BLaER1 treated with 17β-estradiol and CSF1 and Interleukin-3, amounts not matched to agents 10 nM and 100 nM (cell line): ENCODE measurements at regions not wholly inside any gene's neighbourhood (a gene's known extent, or its start where the extent isn't known, plus 50 kb on each side); places are given as distances from the start of the nearest gene placed in this dataset.
"Not testable (repeated sequence)": the region's sequence is repeated elsewhere in the genome, so short reads cannot be mapped to it uniquely, and the experiment has no call there.

Experiments
- H3K27ac ChIP-seq, 11 experiments: shearing (Covaris generic); formaldehyde crosslinking; 2 replicates each; pipeline ENCODE4 v1.8.1; 2022
- H3K27me3 ChIP-seq, 11 experiments: shearing (Covaris generic); formaldehyde crosslinking; 2 replicates each; pipeline ENCODE4 v1.8.1; 2022
- H3K36me3 ChIP-seq, 11 experiments: shearing (Covaris generic); formaldehyde crosslinking; 2 replicates each; pipeline ENCODE4 v1.8.1; 2022
- H3K4me1 ChIP-seq, 10 experiments: shearing (Covaris generic); formaldehyde crosslinking; 2 replicates each; pipeline ENCODE4 v1.8.1; 2022
- H3K4me2 ChIP-seq, 11 experiments: shearing (Covaris generic); formaldehyde crosslinking; 2 replicates each; pipeline ENCODE4 v1.8.1; 2022
- H3K4me3 ChIP-seq, 10 experiments: shearing (Covaris generic); formaldehyde crosslinking; 2 replicates each; pipeline ENCODE4 v1.8.1; 2022
- H3K9ac ChIP-seq, 11 experiments: shearing (Covaris generic); formaldehyde crosslinking; 2 replicates each; pipeline ENCODE4 v1.8.1; 2022
- H3K9me3 ChIP-seq, 11 experiments: shearing (Covaris generic); formaldehyde crosslinking; replicated peaks in 1 of 11; 2 replicates each; pipeline ENCODE4 v1.8.1; 2022
- H4K20me1 ChIP-seq, 11 experiments: shearing (Covaris generic); formaldehyde crosslinking; 2 replicates each; pipeline ENCODE4 v1.8.1; 2022
- Cebpa-rat ChIP-seq, 11 experiments: shearing (Covaris generic); IDR thresholded peaks; 2 replicates each; pipeline ENCODE4 v1.8.1; 2022

DNA sequence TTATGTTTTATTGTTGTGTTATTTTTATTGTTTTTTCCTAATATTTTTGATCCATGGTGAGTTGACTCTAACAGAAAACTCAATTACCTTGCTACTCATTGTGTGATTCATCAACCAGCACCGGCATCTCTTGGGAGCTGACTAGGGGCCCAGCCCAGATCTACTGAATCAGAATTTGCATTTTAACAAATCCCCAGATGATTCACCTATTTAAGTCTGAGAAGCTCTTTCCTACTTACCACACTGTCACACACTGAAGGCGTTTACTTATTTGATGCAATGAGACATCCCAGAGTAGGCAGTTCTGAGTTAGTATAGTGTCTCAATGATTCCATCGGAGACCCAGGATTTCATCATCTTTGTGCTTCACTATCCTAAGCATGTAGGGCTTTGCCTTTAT is 416.6 kb downstream of the RWDD3 start:
- H3K4me3 ChIP-seq, result no peak overlapping the region
- no peaks in the 10 kb centered on the region for H3K36me3 ChIP-seq
- peaks cover 0 to 6% (median 0%) of the 10 kb centered on the region in 10 experiments; a peak in 3 of 20 replicates for H3K4me1 ChIP-seq
- H3K4me2 ChIP-seq, result peak overlapping the region in 1 of 11 experiments; percentile 30; a peak in 2 of 22 replicates
- H4K20me1 ChIP-seq, result no peaks in the 10 kb centered on the region
- H3K9me3 ChIP-seq, result peaks cover 0 to 25% (median 10%) of the 10 kb centered on the region in 11 experiments; a peak in 10 of 22 replicates
- H3K27me3 ChIP-seq, result no peaks in the 10 kb centered on the region
- no peak overlapping the region for H3K9ac ChIP-seq
- TF ChIP-seq Cebpa-rat (IDR thresholded peaks at IDR 0.05), result no peak
- no peak overlapping the region for H3K27ac ChIP-seq

GRCh38 chr1:95652423-95652965 is 418.5 kb downstream of the RWDD3 start:
- Histone ChIP-seq H3K27me3 (no peaks in the 10 kb centered on the region), H3K4me1 (peaks cover 0 to 6% (median 0%) of the 10 kb centered on the region in 10 experiments; a peak in 3 of 20 replicates), H3K9me3 (peaks cover 0 to 16% (median 10%) of the 10 kb centered on the region in 11 experiments; a peak in 10 of 22 replicates), H3K9ac (no peak overlapping the region), H3K27ac (no peak overlapping the region), H3K36me3 (no peaks in the 10 kb centered on the region), H3K4me3 (no peak overlapping the region), H4K20me1 (no peaks in the 10 kb centered on the region), H3K4me2 (no peak overlapping the region)
- TF ChIP-seq Cebpa-rat (IDR thresholded peaks at IDR 0.05), result no peak

DNA sequence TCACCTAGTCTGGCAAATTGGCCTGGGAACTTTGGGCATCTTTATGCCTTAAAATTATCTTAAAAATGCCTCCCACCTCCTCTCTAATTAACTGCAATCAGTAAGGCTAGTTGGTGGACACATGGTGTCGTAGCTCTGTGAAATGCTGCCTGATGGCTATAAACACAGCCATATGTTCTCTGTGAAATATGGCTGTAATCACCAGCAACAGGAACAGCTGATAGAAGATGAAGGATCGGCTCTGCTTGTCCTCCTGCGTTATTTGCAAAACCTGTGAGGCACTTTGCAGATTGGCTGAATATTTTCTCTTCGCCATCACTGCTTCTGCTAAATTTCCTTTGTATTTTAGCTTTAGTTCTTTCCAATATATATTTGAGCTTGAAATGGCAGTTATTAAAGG is 419.6 kb downstream of the RWDD3 start:
- H3K27me3 ChIP-seq, result no peaks in the 10 kb centered on the region
- H3K9ac ChIP-seq, result no peak overlapping the region
- TF ChIP-seq Cebpa-rat (IDR thresholded peaks at IDR 0.05), result no peak
- no peak overlapping the region for H3K27ac ChIP-seq
- H4K20me1 ChIP-seq, result no peaks in the 10 kb centered on the region
- H3K4me1 ChIP-seq, result peaks cover 0 to 6% (median 0%) of the 10 kb centered on the region in 10 experiments; a peak in 3 of 20 replicates
- peaks cover 0 to 5% (median 0%) of the 10 kb centered on the region in 11 experiments; a peak in 8 of 22 replicates for H3K9me3 ChIP-seq
- no peak overlapping the region for H3K4me3 ChIP-seq
- no peaks in the 10 kb centered on the region for H3K36me3 ChIP-seq
- H3K4me2 ChIP-seq, result no peak overlapping the region

GRCh38 chr1:95655321-95656020 is 421.5 kb downstream of the RWDD3 start:
- H3K4me3 ChIP-seq, result no peak overlapping the region
- no peak overlapping the region for H3K27ac ChIP-seq
- H3K4me1 ChIP-seq, result peaks cover 0 to 6% (median 0%) of the 10 kb centered on the region in 10 experiments; a peak in 3 of 20 replicates
- H3K9me3 ChIP-seq, result no peaks in the 10 kb centered on the region
- H3K4me2 ChIP-seq, result no peak overlapping the region
- H3K36me3 ChIP-seq, result no peaks in the 10 kb centered on the region
- H3K9ac ChIP-seq, result no peak overlapping the region
- no peaks in the 10 kb centered on the region for H3K27me3 ChIP-seq
- H4K20me1 ChIP-seq, result no peaks in the 10 kb centered on the region
- no peak for TF ChIP-seq Cebpa-rat (IDR thresholded peaks at IDR 0.05)

DNA sequence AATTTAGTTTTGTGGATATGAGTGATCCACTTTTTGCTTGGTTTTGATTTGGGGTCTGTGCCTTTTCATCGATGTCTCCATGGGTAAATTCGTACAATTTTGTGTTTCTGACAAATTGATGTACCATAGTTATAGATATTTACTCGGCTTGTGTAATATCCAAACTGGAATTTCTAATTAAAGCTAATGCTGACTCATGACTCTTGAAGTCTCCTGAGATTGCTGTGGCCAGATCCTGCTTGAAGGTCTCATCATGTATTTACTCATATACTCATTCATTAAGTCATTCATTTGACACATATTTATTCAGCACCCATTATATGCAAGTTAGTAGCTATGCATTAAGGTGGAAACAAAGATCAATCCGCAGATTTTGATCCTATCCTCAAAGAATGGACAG is 423.2 kb downstream of the RWDD3 start:
- H3K9me3 ChIP-seq, result peaks cover 0 to 7% (median 4%) of the 10 kb centered on the region in 11 experiments; a peak in 5 of 22 replicates
- H3K4me2 ChIP-seq, result no peak overlapping the region
- no peaks in the 10 kb centered on the region for H3K36me3 ChIP-seq
- H3K4me1 ChIP-seq, result no peaks in the 10 kb centered on the region
- no peak for TF ChIP-seq Cebpa-rat (IDR thresholded peaks at IDR 0.05)
- no peak overlapping the region for H3K27ac ChIP-seq
- no peaks in the 10 kb centered on the region for H3K27me3 ChIP-seq
- no peak overlapping the region for H3K9ac ChIP-seq
- H3K4me3 ChIP-seq, result no peak overlapping the region
- H4K20me1 ChIP-seq, result no peaks in the 10 kb centered on the region

DNA sequence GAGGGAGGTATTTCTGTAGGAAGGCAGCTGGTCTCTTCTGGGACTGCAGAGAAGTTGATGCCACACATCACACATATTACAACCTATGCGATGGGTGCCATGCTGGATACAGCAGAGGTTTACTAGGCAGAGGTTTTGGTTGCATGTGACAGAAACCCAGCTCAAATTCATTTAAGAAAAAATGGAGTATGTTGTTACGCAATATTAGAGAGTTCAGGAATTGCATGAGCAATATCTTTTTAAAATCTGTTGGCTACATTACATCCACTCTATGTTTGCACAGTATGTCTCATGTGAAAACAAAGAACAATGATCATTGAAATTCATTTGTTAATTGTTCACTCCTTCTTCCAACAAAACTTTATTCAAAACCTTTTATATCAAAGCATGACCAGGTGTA is 425.2 kb downstream of the RWDD3 start:
- no peaks in the 10 kb centered on the region for H3K36me3 ChIP-seq
- no peaks in the 10 kb centered on the region for H4K20me1 ChIP-seq
- H3K4me2 ChIP-seq, result no peak overlapping the region
- no peaks in the 10 kb centered on the region for H3K4me1 ChIP-seq
- no peaks in the 10 kb centered on the region for H3K27me3 ChIP-seq
- H3K4me3 ChIP-seq, result no peak overlapping the region
- H3K9ac ChIP-seq, result no peak overlapping the region
- H3K9me3 ChIP-seq, result peaks cover 15 to 24% (median 22%) of the 10 kb centered on the region in 11 experiments; a peak in 21 of 22 replicates
- H3K27ac ChIP-seq, result no peak overlapping the region
- TF ChIP-seq Cebpa-rat (IDR thresholded peaks at IDR 0.05), result peak in 8 of 11 experiments; percentile 28 to 79 (median 72); a peak in 15 of 22 replicates

DNA sequence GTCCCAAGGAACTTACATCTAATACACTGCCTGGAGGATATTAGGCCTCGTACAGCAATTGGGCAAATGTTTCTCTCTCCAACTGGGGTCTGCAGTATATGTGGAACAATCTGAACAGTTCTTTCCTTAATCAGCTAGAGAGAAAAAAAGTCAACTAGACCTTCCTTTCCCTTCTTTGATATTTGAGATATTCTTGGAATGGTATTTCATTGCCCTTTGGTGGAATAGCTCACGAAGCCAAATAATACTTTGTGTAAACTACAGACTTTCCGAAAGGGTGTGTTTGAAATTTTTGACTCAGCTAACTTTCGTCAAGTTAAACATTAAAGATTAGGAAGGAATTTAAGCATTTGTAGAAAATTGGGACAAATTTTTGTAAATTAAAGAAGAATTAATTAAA is 425.6 kb downstream of the RWDD3 start:
- Histone ChIP-seq H3K4me1 (no peaks in the 10 kb centered on the region), H3K9me3 (peaks cover 15 to 24% (median 22%) of the 10 kb centered on the region in 11 experiments; a peak in 21 of 22 replicates), H3K27me3 (no peaks in the 10 kb centered on the region), H3K4me2 (no peak overlapping the region), H3K4me3 (no peak overlapping the region), H3K9ac (no peak overlapping the region), H3K27ac (no peak overlapping the region), H3K36me3 (no peaks in the 10 kb centered on the region), H4K20me1 (no peaks in the 10 kb centered on the region)
- no peak for TF ChIP-seq Cebpa-rat (IDR thresholded peaks at IDR 0.05)

DNA sequence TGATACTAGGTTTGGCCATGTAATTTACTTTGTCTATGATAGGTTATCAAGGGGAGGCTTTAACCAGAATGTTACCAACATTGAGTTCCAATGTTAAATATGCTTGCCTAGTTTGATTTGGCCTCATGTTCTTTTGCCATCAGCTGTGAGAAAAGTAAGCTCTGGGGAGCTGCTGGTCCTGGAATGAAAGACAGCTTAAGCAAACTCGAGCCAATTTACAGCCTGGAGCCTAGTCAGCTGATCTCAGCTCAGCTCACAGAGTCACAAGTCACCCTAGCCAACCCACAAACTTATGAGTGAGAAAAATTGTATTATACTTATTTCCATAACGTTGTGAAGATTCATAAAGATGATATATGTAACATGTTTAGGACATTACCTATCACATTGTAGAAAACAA is 426.7 kb downstream of the RWDD3 start:
- H3K4me1 ChIP-seq, result no peaks in the 10 kb centered on the region
- H3K4me3 ChIP-seq, result no peak overlapping the region
- H4K20me1 ChIP-seq, result no peaks in the 10 kb centered on the region
- TF ChIP-seq Cebpa-rat (IDR thresholded peaks at IDR 0.05), result no peak
- H3K4me2 ChIP-seq, result no peak overlapping the region
- H3K9ac ChIP-seq, result no peak overlapping the region
- peaks cover 15 to 24% (median 22%) of the 10 kb centered on the region in 11 experiments; a peak in 21 of 22 replicates for H3K9me3 ChIP-seq
- H3K36me3 ChIP-seq, result no peaks in the 10 kb centered on the region
- no peaks in the 10 kb centered on the region for H3K27me3 ChIP-seq
- H3K27ac ChIP-seq, result no peak overlapping the region

DNA sequence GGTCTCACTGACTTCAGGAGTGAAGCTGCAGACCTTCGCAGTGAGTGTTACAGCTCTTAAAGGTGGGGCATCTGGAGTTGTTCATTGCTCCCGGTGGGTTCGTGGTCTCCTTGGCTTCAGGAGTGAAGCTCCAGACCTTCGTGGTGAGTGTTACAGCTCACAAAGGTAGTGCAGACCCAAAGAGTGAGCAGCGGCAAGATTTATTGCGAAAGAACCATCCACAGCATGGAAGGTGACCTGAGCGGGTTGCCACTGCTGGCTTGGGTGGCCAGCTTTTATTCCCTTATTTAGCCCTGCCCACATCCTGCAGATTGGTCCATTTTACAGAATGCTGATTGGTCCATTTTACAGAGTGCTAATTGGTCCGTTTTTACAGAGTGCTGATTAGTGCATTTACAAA is 429.5 kb downstream of the RWDD3 start:
- H3K27me3 ChIP-seq, H3K4me1 ChIP-seq, H3K36me3 ChIP-seq, H3K4me3 ChIP-seq, H3K9ac ChIP-seq, H3K4me2 ChIP-seq, H4K20me1 ChIP-seq, H3K27ac ChIP-seq: not testable (repeated sequence)
- peak in 2 of 11 experiments; percentile 15 to 65; a peak in 3 of 22 replicates for TF ChIP-seq Cebpa-rat (IDR thresholded peaks at IDR 0.05)
- peaks cover 15 to 24% (median 22%) of the 10 kb centered on the region in 11 experiments; a peak in 21 of 22 replicates for H3K9me3 ChIP-seq
